Amniotic epithelial cell (primary cell): ENCODE measurements at regions not wholly inside any gene's neighbourhood (a gene's known extent, or its start where the extent isn't known, plus 50 kb on each side); places are given as distances from the start of the nearest gene placed in this dataset.
"Not testable (repeated sequence)": the region's sequence is repeated elsewhere in the genome, so short reads cannot be mapped to it uniquely, and the experiment has no call there.

Source experiments
- DNase-seq: peaks from one replicate; pipeline ENCODE4 v3.0.0-alpha.2; 2010; ENCODE audit warnings: low read depth

DNA sequence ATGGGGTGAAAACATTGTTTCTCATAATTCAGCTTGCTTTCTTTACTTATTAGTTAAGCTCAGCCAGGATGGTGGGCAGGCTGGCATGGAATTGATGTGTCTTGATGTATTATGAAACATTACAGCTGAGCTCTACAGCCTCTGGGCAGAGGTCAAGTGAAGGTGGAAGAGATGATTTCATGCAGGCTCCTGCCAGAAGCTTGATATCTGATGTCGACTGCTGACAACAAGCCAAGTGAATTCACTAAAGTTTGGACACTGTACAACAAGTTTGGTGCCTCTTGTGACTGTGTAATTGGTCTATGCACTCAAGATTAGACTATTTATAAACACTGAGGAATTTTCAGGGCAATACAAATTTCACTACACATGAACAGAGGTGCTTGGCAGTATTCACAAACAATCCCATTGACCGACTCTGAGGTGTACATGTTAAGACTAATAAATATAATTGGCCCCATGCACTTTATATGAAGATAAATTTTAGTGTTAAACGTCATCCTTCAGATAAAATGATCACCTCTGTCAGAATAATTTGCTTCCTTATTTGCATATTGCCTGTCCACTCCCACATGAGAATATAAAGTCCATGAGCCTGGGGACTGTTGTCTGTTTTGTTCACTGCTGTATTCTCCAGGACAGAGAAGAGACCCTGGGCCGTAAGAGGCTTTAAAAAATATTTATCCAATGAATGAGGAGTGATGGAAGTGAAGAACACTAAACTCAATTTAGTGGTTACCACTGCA is 612.2 kb downstream of the IQCM start:
- DNase-seq = peak; percentile 44

DNA sequence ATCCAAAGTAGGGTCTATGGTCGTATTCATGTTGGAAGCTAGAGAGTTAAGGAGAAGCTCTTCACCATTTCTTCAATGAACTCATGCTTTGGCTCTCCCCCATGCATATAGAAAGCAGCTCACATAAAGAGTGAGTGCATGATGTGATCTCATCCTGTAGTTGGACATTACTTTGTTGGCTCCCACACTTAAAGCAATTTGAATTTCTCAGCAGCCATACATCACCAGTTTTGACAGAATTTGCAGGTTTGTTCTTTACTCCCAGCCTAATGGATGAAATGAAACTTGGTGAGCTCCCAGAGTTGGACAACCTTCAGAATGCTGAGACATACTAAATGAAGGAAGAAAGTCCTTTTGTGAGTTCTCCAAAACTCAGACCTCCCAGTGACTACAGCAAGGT is 613.5 kb downstream of the IQCM start:
- peak; percentile 28 for DNase-seq

DNA sequence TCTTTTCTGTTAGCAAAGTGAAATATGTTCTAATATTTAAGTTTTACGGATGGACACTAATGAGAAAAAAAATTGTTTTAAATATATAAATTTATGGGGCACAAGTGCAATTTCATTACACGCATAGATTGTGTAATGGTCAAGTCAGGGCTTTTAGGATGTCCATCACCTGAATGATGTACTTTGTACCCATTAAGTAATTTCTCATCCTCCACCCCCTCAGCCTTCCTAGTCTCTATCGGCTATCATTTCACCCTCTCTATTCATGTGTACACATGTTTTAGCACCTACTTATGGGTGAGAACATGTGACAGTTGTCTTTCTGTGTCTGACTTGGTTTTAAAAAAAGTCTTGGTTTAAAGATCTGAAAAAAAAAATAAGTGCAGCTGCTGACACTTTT is 616.0 kb downstream of the IQCM start:
- no peak for DNase-seq

DNA sequence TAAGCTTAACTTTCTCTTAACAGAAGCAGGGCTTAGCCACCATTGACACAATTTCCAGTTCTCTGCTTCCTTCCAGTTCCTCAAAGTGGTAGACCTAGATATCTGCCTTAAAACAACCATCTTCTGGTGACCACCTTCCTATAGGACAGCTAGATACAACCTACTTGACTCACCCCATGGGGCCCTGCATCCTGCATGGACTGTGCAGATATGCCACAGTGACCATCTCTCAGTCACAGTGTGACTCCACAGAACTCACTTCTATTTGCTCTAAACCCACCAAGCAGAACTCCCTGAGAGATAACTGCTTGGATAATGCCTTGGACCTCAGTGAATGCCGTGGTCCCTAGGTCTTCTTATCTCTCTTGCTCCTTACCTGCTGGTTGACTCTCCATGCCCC is 621.6 kb downstream of the IQCM start:
- DNase-seq = no peak

DNA sequence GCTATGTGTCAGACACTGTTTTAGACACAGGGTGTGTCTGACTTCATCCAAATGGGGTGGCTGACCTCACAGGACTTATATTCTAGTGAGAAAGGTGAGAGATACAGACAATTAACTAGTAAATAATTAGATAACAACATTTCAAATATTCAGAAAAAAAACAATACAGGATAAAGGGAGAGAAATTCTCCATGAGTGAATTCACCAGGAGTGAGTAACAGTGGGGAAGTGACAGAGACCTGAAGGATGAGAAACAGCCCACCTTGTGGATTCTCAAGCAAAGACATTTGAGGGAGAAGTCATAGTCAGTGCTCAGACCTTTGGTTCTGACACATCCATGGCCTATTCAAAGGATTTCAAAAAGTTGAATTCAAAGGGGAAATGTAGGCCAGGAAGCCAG is 627.9 kb downstream of the IQCM start:
- no peak for DNase-seq

DNA sequence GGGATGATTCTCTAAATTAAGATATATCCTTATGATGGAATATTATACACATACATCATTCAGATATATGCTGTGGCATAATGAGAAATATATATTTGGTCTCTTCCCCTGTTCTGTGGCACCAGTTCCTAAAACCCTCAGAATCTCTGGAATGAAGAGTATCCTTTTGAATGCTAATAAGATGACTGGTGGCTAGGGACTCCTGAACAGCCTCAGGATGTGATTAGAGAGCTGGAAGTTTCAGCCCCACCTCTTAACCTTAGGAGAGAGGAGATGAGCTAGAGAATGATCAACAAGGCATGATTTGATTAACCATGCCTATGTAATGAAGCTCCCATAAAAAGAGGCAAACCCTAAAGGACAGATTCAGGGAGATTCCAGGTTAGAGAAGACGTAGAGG is 632.0 kb downstream of the IQCM start:
- no peak for DNase-seq

DNA sequence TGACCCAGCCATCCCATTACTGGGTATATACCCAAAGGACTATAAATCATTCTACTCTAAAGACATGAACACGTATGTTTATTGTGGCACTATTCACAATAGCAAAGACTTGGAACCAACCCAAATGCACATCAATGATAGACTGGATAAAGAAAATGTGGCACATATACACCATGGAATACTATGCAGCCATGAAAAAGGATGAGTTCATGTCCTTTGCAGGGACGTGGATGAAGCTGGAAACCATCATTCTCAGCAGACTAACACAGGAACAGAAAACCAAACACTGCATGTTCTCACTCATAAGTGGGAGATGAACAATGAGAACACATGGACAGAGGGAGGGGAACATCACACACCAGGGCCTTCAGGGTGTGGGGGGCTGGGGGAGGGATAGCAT is 634.2 kb downstream of the IQCM start:
- DNase-seq = not testable (repeated sequence)

DNA sequence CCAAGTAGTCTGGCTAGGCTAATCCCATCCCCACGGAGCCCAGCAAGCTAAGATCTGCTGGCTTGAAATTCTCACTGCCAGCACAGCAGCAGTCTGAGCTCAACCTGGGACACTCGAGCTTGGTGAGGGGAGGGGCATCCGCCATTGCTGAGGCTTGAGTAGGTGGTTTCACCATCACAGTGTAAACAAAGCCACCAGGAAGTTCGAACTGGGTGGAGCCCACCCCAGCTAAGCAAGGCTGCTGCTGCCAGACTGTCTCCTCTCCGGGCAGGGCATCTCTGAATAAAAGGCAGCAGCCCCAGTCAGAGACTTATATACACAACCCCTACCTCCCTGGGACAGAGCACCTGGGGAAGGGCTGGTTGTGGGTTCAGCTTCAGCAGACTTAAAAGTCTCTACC is 639.6 kb downstream of the IQCM start:
- peak; percentile 22 for DNase-seq

DNA sequence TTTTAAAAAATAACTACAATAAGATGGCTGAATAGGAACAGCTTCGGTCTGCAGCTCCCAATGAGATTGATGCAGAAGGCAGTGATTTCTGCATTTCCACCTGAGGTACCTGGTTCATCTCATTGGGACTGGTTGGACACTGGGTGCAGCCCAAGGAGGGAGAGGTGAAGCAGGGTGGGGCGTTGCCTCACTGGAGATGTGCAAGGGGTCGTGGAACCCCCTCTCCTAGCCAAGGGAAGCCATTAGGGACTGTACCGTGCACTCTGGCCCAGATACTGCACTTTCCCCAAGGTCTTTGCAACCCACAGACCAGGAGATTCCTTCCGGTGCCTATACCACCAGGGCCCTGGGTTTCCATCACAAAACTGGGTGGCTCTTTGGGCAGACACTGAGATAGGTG is 640.1 kb downstream of the IQCM start:
- DNase-seq = no peak

DNA sequence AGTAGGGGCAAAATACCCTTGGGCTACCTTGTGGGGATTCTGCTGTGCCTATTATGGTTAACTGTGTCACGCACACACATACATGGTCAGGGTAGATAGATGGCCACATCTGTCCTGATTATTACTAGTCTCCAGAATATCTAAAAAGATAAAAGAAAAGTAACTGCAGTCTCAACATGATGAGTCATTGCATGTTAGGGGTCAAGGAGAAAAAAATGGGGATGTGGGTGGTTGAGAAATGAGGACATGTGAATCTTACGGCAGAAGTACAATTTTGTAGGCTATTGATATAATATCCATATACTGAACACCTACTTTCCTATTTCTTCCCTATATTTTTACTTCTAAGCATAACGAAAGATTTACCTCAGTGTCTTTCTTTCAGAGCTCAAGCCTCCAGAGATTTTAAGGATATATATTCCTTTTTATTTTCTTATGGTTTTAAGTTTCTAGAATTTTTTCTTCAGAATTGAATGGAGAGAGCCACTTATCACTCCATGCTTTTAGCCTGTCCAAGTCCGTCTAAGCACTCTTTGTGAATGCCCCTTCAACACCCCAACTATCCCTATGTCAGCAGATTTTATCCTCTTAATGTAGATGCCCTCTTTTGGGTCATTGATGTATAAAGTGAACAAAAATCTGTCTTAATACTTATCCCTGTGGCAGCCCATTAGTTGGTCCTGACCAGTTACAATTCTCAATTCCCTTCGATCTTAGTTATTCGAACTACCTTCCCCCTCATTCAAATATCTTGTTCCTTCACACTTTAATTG is 642.2 kb downstream of the IQCM start:
- DNase-seq = peak; percentile 56

DNA sequence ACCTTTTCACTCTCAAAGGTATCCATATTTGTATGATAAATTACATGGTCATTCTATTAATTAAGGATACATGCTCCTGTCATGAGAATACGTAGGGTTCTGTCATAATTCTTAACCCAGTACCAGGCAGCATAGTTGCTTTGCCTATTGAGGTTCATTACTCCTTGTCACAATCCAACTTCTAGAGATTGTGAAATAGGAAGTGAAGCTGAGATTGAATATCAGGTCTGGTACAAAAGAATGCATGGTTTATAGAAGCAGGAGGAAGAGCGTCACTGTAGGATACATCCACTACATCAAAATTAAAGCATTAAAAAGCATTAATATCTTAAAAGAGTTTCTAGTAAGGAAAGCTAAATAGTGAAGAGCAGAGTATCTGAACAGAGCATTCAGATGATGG is 647.0 kb downstream of the IQCM start:
- DNase-seq = peak; percentile 82

DNA sequence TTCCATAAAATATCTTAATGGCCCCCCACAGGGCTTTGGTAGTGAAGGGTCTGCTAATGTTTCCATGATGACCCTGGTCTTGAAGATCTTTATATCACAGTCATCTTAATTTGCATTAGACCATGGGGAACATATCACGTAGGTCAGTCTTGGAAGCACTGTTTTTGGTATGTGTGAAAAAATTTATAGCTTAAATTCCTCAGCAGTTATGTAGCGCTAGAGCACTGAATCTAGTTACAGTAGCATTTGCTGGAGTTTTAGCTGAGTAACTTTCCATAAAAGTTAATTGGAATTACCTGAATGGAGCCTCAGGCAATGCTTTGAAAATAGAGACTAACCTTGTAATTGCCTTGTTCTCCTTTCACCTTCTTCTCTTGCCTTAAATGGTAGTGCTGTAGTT is 648.8 kb downstream of the IQCM start:
- no peak for DNase-seq

DNA sequence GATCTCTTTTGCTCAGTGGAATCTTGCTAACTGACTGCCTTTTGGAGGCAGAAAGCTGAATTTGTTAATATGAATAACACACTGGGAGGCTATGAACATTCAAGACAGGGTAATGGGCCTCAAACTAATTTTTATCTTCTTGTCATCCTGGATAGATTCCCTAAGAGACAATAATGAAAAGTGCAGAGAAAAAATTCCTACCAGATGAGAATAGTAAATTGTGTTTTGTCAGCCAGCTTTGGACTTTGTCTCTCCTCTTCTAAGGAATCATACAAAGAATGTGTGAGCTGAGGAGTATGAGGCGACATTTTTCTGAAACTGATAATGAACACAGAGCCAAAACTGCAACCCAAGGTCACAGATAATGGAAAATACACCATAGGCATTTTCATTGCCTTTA is 649.3 kb downstream of the IQCM start:
- DNase-seq = no peak

DNA sequence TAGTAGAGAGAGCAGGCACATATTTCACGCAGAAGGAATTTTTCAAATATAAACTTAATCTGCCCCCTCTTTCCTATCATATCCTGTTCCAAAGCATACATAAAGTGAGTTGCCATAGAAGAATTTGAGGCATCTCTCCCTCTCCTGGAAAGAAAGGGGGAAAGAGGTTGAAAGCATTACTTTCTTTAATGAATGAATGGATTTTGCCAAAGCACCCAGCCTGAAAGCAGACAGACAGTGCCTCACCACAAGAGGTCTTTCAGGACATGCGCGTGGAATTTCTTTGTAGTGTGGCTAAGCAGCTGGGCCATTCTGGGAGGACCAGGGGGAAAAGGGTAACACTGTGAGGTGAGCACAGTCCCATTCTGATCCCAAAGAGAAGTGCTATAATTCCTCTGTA is 651.4 kb downstream of the IQCM start:
- DNase-seq = peak; percentile 93

DNA sequence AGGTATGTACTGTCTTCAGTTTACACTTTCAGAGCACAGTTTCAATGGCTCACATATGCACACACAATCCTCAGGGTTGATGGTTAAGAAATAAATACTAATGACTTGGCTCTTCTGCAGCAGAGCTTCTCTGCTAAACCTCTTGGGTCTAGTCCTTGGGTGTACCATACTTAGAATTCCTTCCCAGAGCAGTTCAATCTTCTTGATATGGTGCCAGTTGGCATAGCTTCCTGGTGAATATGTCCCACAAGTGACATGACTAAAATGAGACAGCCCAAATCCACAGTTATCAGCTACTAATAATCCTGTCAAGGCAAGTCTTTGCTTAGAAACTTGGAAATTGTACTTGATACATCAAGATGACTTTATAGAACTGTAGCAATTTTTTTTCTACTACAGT is 654.4 kb downstream of the IQCM start:
- DNase-seq = peak; percentile 63

DNA sequence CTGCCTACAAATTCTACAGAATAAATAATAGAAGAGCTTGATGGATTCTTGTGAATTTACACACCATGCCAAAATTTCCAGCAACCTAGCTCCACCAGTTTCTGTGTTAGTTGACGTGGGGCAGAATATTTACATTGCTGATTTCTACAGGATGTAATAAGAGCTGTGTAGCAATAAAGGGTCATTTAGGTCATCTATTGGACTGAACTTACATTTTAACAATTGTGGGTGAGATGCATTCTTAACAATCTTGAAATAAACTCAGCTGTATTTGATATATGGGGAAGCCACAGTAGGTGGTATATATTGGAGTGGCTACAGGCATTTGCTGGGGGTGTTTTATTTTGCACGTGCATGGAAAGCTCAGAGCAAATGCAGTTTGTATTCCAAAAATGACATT is 655.3 kb downstream of the IQCM start:
- DNase-seq = no peak

DNA sequence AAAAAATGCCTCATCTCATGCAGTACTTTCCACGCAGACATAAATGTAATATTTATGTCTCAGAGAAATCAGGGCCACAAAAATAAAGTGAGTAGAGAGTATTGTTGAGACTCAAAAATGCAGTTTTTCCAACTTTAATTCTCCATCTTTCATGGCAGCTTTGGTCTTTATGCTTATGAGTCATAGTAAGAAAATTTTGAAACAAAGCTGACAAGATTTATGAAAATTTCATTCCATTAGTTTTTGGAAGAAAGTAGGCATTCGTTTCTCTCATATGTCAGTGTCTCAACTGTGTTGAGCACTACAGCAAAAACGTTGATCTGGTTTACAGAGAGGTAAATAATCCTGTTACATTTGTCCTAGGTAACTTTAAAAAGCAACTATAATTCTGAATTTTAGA is 656.8 kb downstream of the IQCM start:
- DNase-seq = peak; percentile 60

DNA sequence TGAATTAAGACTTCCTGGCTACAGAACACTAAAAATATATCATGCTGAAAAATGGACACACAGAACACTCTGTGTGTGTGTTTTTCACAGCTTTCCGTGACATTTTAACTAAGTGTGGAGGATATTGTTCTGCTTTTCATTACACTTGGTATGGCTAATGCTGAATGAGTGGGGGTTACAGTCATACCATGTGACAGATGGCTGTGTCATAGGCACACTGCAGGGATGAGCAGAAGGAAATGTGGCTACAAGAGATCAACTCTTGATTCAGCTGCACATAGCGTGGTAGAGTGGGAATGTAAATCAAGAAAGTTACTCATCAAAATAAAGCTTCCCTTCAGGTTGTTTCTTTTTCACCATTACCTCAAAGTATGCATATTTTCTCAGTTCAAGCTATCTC is 669.8 kb downstream of the IQCM start:
- DNase-seq = peak; percentile 47

DNA sequence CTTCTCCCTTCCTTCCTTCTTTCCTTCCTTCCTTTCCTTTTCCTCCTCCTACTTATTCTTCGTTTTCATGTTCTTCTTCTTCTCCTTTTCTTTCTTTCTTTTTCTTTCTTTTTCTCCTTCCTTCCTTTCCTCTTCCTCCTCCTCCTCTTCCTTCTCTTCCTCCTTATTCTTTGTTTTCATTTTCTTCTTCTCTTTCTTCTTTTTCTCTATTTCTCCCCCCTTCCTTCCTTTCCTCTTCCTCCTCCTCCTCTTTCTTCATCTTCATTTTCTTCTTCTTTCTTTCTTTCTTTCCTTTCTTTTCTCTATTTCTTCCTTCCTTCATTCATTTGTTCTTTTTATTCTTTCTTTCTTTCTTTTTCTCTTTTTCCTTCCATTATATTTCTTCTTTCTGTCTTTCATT is 671.6 kb downstream of the IQCM start:
- DNase-seq = no peak

DNA sequence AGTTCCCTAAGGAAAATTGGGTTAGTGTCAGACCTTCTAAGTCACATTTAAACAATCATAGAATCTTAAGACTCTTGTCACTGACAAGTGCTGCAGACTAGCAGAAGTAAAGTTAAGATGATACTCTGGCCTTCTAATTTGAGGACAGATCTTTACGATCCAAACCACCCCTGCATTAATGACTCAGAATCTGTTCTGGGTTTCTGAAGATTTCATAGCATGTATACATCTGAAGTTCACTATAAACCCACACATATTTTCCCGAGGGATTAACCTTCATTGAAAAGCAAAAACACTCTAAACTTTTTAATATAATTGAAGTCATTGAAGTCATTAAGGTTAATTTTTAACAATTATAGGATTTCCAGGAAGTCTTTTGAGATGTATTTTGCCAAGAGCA is 674.3 kb downstream of the IQCM start:
- DNase-seq = no peak

DNA sequence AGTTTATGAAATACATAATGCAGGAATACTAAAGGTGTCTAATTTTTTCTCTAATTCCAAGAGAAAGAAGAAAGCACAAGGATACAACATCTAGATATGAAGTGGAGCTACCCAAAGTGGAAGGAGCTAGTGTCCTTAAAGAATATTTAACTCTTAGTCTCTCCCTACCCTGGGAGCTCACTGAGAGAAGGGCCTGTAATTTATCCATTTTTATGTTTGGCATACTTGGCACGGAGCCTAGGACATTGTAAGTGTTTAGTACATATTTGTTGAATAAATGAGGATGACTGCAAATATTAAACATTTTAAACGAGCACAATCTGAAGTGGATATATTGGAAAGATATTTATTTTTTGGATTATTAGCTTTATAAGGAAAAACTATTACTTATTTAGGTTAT is 674.8 kb downstream of the IQCM start:
- DNase-seq = peak; percentile 39

DNA sequence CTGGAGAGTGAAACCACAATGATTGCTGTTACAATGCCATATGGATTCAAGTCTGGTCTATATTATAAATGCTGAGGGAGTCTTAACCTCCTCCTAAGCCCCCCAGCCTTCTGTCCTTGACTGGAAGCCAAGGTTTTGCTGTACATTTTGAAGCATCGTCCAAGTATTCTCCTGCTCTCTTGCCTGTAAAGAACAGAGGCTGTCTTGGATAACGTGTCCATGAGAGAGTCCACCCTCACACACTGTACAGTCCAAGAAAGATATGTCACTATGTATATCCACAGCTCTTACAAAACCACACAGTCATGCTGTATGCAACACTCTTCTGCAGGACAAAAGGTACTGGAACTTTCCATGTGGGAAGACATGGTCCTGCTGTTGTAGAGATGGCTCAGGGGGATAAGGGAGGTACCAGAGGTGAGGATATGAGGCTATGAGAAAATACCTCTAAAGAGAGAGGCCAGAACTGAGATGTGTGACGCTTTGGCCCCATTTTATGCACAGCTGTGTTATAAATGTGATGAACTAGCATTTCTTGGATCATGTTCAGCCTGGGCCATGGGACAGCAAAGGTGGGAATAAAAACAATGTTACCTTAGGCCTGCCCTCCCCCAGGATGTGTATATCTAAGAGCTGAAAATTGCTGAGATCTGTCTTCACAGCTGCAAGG is 678.6 kb downstream of the IQCM start:
- DNase-seq = no peak

DNA sequence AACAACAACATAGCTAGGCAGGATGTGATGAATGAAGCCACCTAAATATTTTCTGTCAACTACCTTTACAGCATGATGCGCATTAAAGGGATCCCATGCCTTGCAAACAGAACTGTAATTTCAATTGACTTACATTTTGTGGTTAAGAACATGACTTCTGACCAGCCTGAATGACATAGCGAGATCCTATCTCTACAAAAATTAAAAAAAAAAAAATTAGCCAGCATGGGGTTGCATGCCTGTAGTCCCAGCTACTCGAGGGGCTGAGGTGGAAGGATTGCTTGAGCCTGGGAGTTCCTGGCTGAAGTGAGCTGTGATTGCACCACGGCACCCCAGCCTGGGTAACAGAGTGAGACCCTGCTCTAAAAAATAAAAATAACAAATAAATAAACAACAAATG is 680.6 kb downstream of the IQCM start:
- DNase-seq = no peak
